A549 (cell line): ENCODE measurements at regions not wholly inside any gene's neighbourhood (a gene's known extent, or its start where the extent isn't known, plus 50 kb on each side); places are given as distances from the start of the nearest gene placed in this dataset.

Source experiments
- ATAC-seq, 2 experiments: fragments of 200-7000 bp in 1 of 2; fragments of >200 bp in 1 of 2; cut with Nextera tagmentation in 1 of 2; cut with Tn5 transposase in 1 of 2; 3 replicates each; pipeline versions ENCODE4 v1.8.0 to v1.9.1; 2018 to 2020; ENCODE audit warnings: mild to moderate bottlenecking in 1 of 2, moderate library complexity in 1 of 2
- CTCF ChIA-PET: fragments of 300-600 bp; sonication (Branson Sonifier 250); formaldehyde crosslinking; extraction: SDS; loops from one replicate; lab custom pipeline; 2021; ENCODE audit warnings: antibody characterized with exemption, inconsistent platforms; lab: Yijun Ruan, JAX
- POLR2A ChIA-PET: fragments of 350-600 bp; formaldehyde crosslinking; extraction: SDS; loops from one replicate; lab custom pipeline; 2021; ENCODE audit warnings: antibody characterized with exemption, inconsistent platforms; lab: Yijun Ruan, JAX
- DNase-seq, 2 experiments: peaks; one replicate each; pipeline versions ENCODE4 v3.0.0 to v3.0.0-alpha.2; 2011 to 2016; ENCODE audit warnings: low read depth in 1 of 2, low spot score in 1 of 2
- FAIRE-seq: peaks from 2 replicates; lab custom pipeline; 2011; peaks lifted over from hg19 to GRCh38; lab: Jason Lieb, UNC
- H3K27ac ChIP-seq, 2 experiments: fragments of >200 bp; sonication (Bioruptor Twin); formaldehyde crosslinking; 3 replicates each; pipeline ENCODE4 v1.5.1; 2016 to 2017
- H3K4me1 ChIP-seq: fragments of >200 bp; sonication (Bioruptor Twin); formaldehyde crosslinking; 3 replicates; pipeline ENCODE4 v1.6.1; 2016
- H3K4me2 ChIP-seq: fragments of >200 bp; sonication (Bioruptor Twin); formaldehyde crosslinking; 3 replicates; pipeline ENCODE4 v1.6.1; 2016
- H3K4me3 ChIP-seq: fragments of >200 bp; sonication (Bioruptor Twin); formaldehyde crosslinking; 3 replicates; pipeline ENCODE4 v1.5.1; 2016
- H3K9me3 ChIP-seq: fragments of >200 bp; sonication (Bioruptor Twin); formaldehyde crosslinking; 3 replicates; pipeline ENCODE4 v1.6.1; 2016
- CBX8 ChIP-seq: fragments of 200-600 bp; sonication (generic); IDR thresholded peaks from 2 replicates; pipeline ENCODE4 v1.6.1; 2016
- E2F6 ChIP-seq: IDR thresholded peaks from 2 replicates; pipeline ENCODE4 v1.6.1; 2012; ENCODE audit warnings: low read depth, borderline replicate concordance
- EHMT2 ChIP-seq: fragments of 200-600 bp; sonication (generic); IDR thresholded peaks from 2 replicates; pipeline ENCODE4 v1.6.1; 2016; ENCODE audit warnings: antibody characterized with exemption, low read depth, mild to moderate bottlenecking, moderate library complexity
- ESRRA ChIP-seq: fragments of 150-350 bp; IDR thresholded peaks from 2 replicates; pipeline ENCODE4 v1.6.1; 2014; ENCODE audit warnings: mild to moderate bottlenecking, low read length, borderline replicate concordance
- HDAC2 ChIP-seq: fragments of 200-600 bp; sonication (generic); IDR thresholded peaks from 2 replicates; pipeline ENCODE4 v1.6.1; 2016
- HOXB13 ChIP-seq: fragments of 250-450 bp; sonication (Bioruptor Pico); IDR thresholded peaks from 2 replicates; pipeline ENCODE4 v1.5.0; 2020; ENCODE audit warnings: low read depth, mild to moderate bottlenecking, moderate library complexity
- JUNB ChIP-seq: fragments of >200 bp; sonication (Bioruptor Twin); formaldehyde crosslinking; IDR thresholded peaks from 2 replicates; pipeline ENCODE4 v1.6.1; 2016
- NPAS2 ChIP-seq: fragments of 250-450 bp; sonication (Bioruptor Pico); IDR thresholded peaks from 2 replicates; pipeline ENCODE4 v1.8.0; 2022; ENCODE audit warnings: mild to moderate bottlenecking, moderate library complexity, borderline replicate concordance
- NR3C1 ChIP-seq: fragments of >200 bp; sonication (Bioruptor Twin); formaldehyde crosslinking; IDR thresholded peaks from 3 replicates; pipeline ENCODE4 v1.6.1; 2017
- POLR2A ChIP-seq: IDR thresholded peaks from 2 replicates; pipeline ENCODE4 v1.6.1; 2012; ENCODE audit warnings: mild to moderate bottlenecking, low read length
- REST ChIP-seq: fragments of 200-600 bp; sonication (generic); IDR thresholded peaks from 2 replicates; pipeline ENCODE4 v1.6.1; 2016; ENCODE audit warnings: antibody characterized with exemption, mild to moderate bottlenecking, moderate library complexity
- RFX5 ChIP-seq: fragments of 450-650 bp; IDR thresholded peaks from 2 replicates; pipeline ENCODE4 v1.7.1; 2014; ENCODE audit warnings: antibody characterized with exemption, mild to moderate bottlenecking, moderate library complexity
- RNF2 ChIP-seq: fragments of 200-600 bp; sonication (generic); IDR thresholded peaks from 2 replicates; pipeline ENCODE4 v1.6.1; 2016; ENCODE audit warnings: low read depth, mild to moderate bottlenecking, antibody characterized with exemption, moderate library complexity, borderline replicate concordance
- TP53 ChIP-seq: fragments of 250-450 bp; sonication (Bioruptor Pico); IDR thresholded peaks from 2 replicates; pipeline ENCODE4 v1.5.0; 2021; ENCODE audit warnings: mild to moderate bottlenecking, moderate library complexity
- WGBS: methylation state at CpG from one replicate; pipeline ENCODE4 v1.1.6; 2017; ENCODE audit errors: missing lambda C conversion rate; 5-methylcytosine and 5-hydroxymethylcytosine counted together
- TF ChIP-seq, protein P1 (sequence below): fragments of 150-350 bp; IDR thresholded peaks from 2 replicates; pipeline ENCODE4 v1.6.1; 2014; ENCODE audit warnings: low read depth, mild to moderate bottlenecking, low read length
- TF ChIP-seq, protein P2 (sequence below): fragments of 450-650 bp; IDR thresholded peaks from 2 replicates; pipeline ENCODE4 v1.6.1; 2014; ENCODE audit warnings: antibody characterized with exemption
- TF ChIP-seq, protein P3 (sequence below): fragments of >200 bp; sonication (Bioruptor Twin); formaldehyde crosslinking; IDR thresholded peaks from 2 replicates; pipeline ENCODE4 v1.6.1; 2016

- H3K4me3 ChIP-seq, result no peak overlapping the region
- H3K4me2 ChIP-seq, result no peak overlapping the region
- no peak for DNase-seq
- ATAC-seq, result no peak
- CTCF ChIA-PET, result interaction anchor here (1.3 kb wide), 1 partner anchor 12 kb away, joined by 3 read pairs; no protein-coding TSS in a partner anchor
- no peaks in the 10 kb centered on the region for H3K4me1 ChIP-seq
- no peak for TF ChIP-seq HDAC2
- TF ChIP-seq JUNB, result no peak
- no peak for TF ChIP-seq HOXB13 (CRISPR knock-in tag)
- no peak for TF ChIP-seq CBX8
- TF ChIP-seq, protein P1, sequence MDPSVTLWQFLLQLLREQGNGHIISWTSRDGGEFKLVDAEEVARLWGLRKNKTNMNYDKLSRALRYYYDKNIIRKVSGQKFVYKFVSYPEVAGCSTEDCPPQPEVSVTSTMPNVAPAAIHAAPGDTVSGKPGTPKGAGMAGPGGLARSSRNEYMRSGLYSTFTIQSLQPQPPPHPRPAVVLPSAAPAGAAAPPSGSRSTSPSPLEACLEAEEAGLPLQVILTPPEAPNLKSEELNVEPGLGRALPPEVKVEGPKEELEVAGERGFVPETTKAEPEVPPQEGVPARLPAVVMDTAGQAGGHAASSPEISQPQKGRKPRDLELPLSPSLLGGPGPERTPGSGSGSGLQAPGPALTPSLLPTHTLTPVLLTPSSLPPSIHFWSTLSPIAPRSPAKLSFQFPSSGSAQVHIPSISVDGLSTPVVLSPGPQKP, result no peak
- TF ChIP-seq, protein P2, sequence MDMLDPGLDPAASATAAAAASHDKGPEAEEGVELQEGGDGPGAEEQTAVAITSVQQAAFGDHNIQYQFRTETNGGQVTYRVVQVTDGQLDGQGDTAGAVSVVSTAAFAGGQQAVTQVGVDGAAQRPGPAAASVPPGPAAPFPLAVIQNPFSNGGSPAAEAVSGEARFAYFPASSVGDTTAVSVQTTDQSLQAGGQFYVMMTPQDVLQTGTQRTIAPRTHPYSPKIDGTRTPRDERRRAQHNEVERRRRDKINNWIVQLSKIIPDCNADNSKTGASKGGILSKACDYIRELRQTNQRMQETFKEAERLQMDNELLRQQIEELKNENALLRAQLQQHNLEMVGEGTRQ, result no peak
- no peak for TF ChIP-seq RFX5
- TF ChIP-seq REST, result no peak
- TF ChIP-seq POLR2A, result no peak
- POLR2A ChIA-PET, result no interaction called here
- 77% methylated on average over 11 of the region's 17 CpGs for WGBS
- H3K9me3 ChIP-seq, result no peaks in the 10 kb centered on the region
- H3K27ac ChIP-seq, result no peak overlapping the region
- FAIRE-seq, result no peak
These were observed 1150.5 kb downstream of the BRD1 start for GRCh38 chr22:48677168-48677520.

- Histone ChIP-seq H3K4me1 (no peaks in the 10 kb centered on the region), H3K4me3 (no peak overlapping the region), H3K4me2 (no peak overlapping the region), H3K9me3 (no peaks in the 10 kb centered on the region), H3K27ac (no peak overlapping the region)
- DNase-seq (no peak), ATAC-seq (no peak), FAIRE-seq (no peak)
- ChIA-PET POLR2A (no interaction called here), CTCF (interaction anchor here (1.3 kb wide), 1 partner anchor 11 kb away, joined by 3 read pairs; no protein-coding TSS in a partner anchor)
- 80% methylated on average over 9 of the region's 15 CpGs for WGBS
- TF ChIP-seq, protein P3, sequence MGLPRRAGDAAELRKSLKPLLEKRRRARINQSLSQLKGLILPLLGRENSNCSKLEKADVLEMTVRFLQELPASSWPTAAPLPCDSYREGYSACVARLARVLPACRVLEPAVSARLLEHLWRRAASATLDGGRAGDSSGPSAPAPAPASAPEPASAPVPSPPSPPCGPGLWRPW, result no peak
- no peak for TF ChIP-seq NR3C1
- no peak for TF ChIP-seq REST
- no peak for TF ChIP-seq EHMT2
- no peak for TF ChIP-seq RFX5
- no peak for TF ChIP-seq E2F6
- TF ChIP-seq NPAS2 (CRISPR knock-in tag), result no peak
- TF ChIP-seq, protein P2, result no peak
- TF ChIP-seq ESRRA, result no peak
- TF ChIP-seq CBX8, result no peak
- no peak for TF ChIP-seq RNF2
- TF ChIP-seq HOXB13 (CRISPR knock-in tag), result no peak
- TF ChIP-seq TP53 (CRISPR knock-in tag), result no peak
These were observed 1151.2 kb downstream of the BRD1 start for GRCh38 chr22:48676266-48677167.
